Natural killer cell treated with Interleukin-12 subunit alpha and Interleukin-12 subunit beta and Interleukin-15 and Interleukin-18, amount 100 ng/mL, for 72 hours (primary cell): ENCODE measurements at regions not wholly inside any gene's neighbourhood (a gene's known extent, or its start where the extent isn't known, plus 50 kb on each side); places are given as distances from the start of the nearest gene placed in this dataset.

Experiments used
- ATAC-seq, 2 donors: fragments of 150-1000 bp; cut with Tn5 transposase in 1 of 2; sonication (Bioruptor Pico), chemical (Tn5 transposase) in 1 of 2; 2 replicates each; pipeline ENCODE4 v1.10.0; 2021
- DNase-seq: peaks from one replicate; pipeline ENCODE4 v3.0.0; 2022; ENCODE audit warnings: low spot score
- H3K27ac Mint-ChIP-seq, 2 donors: 1 replicate in 1 of 2; 2 replicates in 1 of 2; pipeline ENCODE4 v1.8.0; 2022; ENCODE audit warnings: mixed read lengths in 2 of 2, mild to moderate bottlenecking in 1 of 2, moderate library complexity in 1 of 2
- H3K27me3 Mint-ChIP-seq, 2 donors: 1 replicate in 1 of 2; 2 replicates in 1 of 2; pipeline ENCODE4 v1.8.0; 2022; ENCODE audit warnings: mixed read lengths in 2 of 2
- H3K36me3 Mint-ChIP-seq: one replicate; pipeline ENCODE4 v1.8.0; 2022; ENCODE audit warnings: mixed read lengths
- H3K4me1 Mint-ChIP-seq, 2 donors: 1 replicate in 1 of 2; 2 replicates in 1 of 2; pipeline ENCODE4 v1.8.0; 2022; ENCODE audit warnings: low read depth in 2 of 2, mixed read lengths in 2 of 2, mild to moderate bottlenecking in 1 of 2
- H3K4me3 Mint-ChIP-seq: one replicate; pipeline ENCODE4 v1.8.0; 2022; ENCODE audit warnings: mixed read lengths
- H3K9me3 Mint-ChIP-seq: 2 replicates; pipeline ENCODE4 v1.8.0; 2022; ENCODE audit warnings: mixed read lengths

- no peaks in the 10 kb centered on the region for H3K9me3 Mint-ChIP-seq
- H3K27ac Mint-ChIP-seq: no peak overlapping the region
- H3K4me1 Mint-ChIP-seq: no peaks in the 10 kb centered on the region
- H3K27me3 Mint-ChIP-seq: peaks cover 23 to 26% of the 10 kb centered on the region in 2 donors
- no peak for DNase-seq
- ATAC-seq: no peak
- no peaks in the 10 kb centered on the region for H3K36me3 Mint-ChIP-seq
- no peak overlapping the region for H3K4me3 Mint-ChIP-seq
These were observed 70.6 kb upstream of the GLIS3 start for GRCh38 chr9:4370501-4370900.

GRCh38 chr9:4366591-4367330 lies 66.9 kb upstream of the GLIS3 start:
- peaks cover 17 to 28% of the 10 kb centered on the region in 2 donors for H3K27me3 Mint-ChIP-seq
- no peaks in the 10 kb centered on the region for H3K9me3 Mint-ChIP-seq
- no peak overlapping the region for H3K27ac Mint-ChIP-seq
- H3K36me3 Mint-ChIP-seq: no peaks in the 10 kb centered on the region
- DNase-seq: no peak
- peak in 1 of 2 donors; percentile 6 for ATAC-seq
- H3K4me1 Mint-ChIP-seq: no peaks in the 10 kb centered on the region
- H3K4me3 Mint-ChIP-seq: no peak overlapping the region

- ATAC-seq (no peak), DNase-seq (no peak)
- Mint-ChIP-seq H3K9me3 (no peaks in the 10 kb centered on the region), H3K27me3 (peaks cover 15 to 22% of the 10 kb centered on the region in 2 donors), H3K4me3 (no peak overlapping the region), H3K4me1 (no peaks in the 10 kb centered on the region), H3K36me3 (no peaks in the 10 kb centered on the region), H3K27ac (no peak overlapping the region)
These were observed 65.2 kb upstream of the GLIS3 start for GRCh38 chr9:4365055-4365454.

GRCh38 chr9:4362281-4362680 lies 62.4 kb upstream of the GLIS3 start:
- Mint-ChIP-seq H3K27ac (no peak overlapping the region), H3K9me3 (no peaks in the 10 kb centered on the region), H3K4me3 (no peak overlapping the region), H3K27me3 (peaks cover 16 to 18% of the 10 kb centered on the region in 2 donors), H3K4me1 (no peaks in the 10 kb centered on the region), H3K36me3 (no peaks in the 10 kb centered on the region)
- ATAC-seq (no peak), DNase-seq (no peak)

GRCh38 chr9:4359016-4359415 lies 59.1 kb upstream of the GLIS3 start:
- Mint-ChIP-seq H3K27me3 (peaks cover 19 to 24% of the 10 kb centered on the region in 2 donors), H3K9me3 (no peaks in the 10 kb centered on the region), H3K36me3 (no peaks in the 10 kb centered on the region), H3K4me1 (no peaks in the 10 kb centered on the region), H3K27ac (no peak overlapping the region), H3K4me3 (no peak overlapping the region)
- no peak for ATAC-seq
- DNase-seq: no peak

GRCh38 chr9:4357929-4358328 lies 58.1 kb upstream of the GLIS3 start:
- Mint-ChIP-seq H3K9me3 (no peaks in the 10 kb centered on the region), H3K27ac (no peak overlapping the region), H3K4me3 (no peak overlapping the region), H3K4me1 (no peaks in the 10 kb centered on the region), H3K36me3 (no peaks in the 10 kb centered on the region), H3K27me3 (peaks cover 19 to 23% of the 10 kb centered on the region in 2 donors)
- DNase-seq (no peak), ATAC-seq (no peak)

GRCh38 chr9:4356306-4356705 lies 56.4 kb upstream of the GLIS3 start:
- Mint-ChIP-seq H3K4me1 (no peaks in the 10 kb centered on the region), H3K4me3 (no peak overlapping the region), H3K27me3 (peaks cover 12 to 14% of the 10 kb centered on the region in 2 donors), H3K27ac (no peak overlapping the region), H3K9me3 (no peaks in the 10 kb centered on the region), H3K36me3 (no peaks in the 10 kb centered on the region)
- ATAC-seq (no peak), DNase-seq (no peak)

- ATAC-seq: no peak
- no peak for DNase-seq
- Mint-ChIP-seq H3K27ac (no peak overlapping the region), H3K9me3 (no peaks in the 10 kb centered on the region), H3K36me3 (no peaks in the 10 kb centered on the region), H3K4me1 (no peaks in the 10 kb centered on the region), H3K27me3 (peaks cover 7 to 12% of the 10 kb centered on the region in 2 donors), H3K4me3 (no peak overlapping the region)
These were observed 53.4 kb upstream of the GLIS3 start for GRCh38 chr9:4353236-4353635.

- peaks cover 3 to 6% of the 10 kb centered on the region in 2 donors for H3K4me1 Mint-ChIP-seq
- H3K27ac Mint-ChIP-seq: no peak overlapping the region
- H3K27me3 Mint-ChIP-seq: peaks cover 9 to 14% of the 10 kb centered on the region in 2 donors
- no peak for DNase-seq
- no peaks in the 10 kb centered on the region for H3K36me3 Mint-ChIP-seq
- no peak overlapping the region for H3K4me3 Mint-ChIP-seq
- ATAC-seq: no peak
- H3K9me3 Mint-ChIP-seq: no peaks in the 10 kb centered on the region
These were observed 50.0 kb upstream of the GLIS3 start for GRCh38 chr9:4349816-4350418.
